H1 (cell line): ENCODE measurements at regions not wholly inside any gene's neighbourhood (a gene's known extent, or its start where the extent isn't known, plus 50 kb on each side); places are given as distances from the start of the nearest gene placed in this dataset.

Experiments used
- SIX5 ChIP-seq: IDR thresholded peaks from 2 replicates; pipeline ENCODE4 v1.6.1; 2011; ENCODE audit warnings: mild to moderate bottlenecking, low read depth, low read length
- TF ChIP-seq, protein P1 (sequence below), 3 experiments: IDR thresholded peaks; 1 replicate in 2 of 3; 2 replicates in 1 of 3; pipeline versions ENCODE4 v1.5.1 to v1.6.1; 2011; ENCODE audit warnings: low read length in 3 of 3, mild to moderate bottlenecking in 3 of 3, inconsistent platforms in 2 of 3, low read depth in 1 of 3, moderate library complexity in 1 of 3; ENCODE audit not compliant: insufficient read depth in 1 of 3; ENCODE audit errors: control extremely low read depth in 1 of 3

DNA sequence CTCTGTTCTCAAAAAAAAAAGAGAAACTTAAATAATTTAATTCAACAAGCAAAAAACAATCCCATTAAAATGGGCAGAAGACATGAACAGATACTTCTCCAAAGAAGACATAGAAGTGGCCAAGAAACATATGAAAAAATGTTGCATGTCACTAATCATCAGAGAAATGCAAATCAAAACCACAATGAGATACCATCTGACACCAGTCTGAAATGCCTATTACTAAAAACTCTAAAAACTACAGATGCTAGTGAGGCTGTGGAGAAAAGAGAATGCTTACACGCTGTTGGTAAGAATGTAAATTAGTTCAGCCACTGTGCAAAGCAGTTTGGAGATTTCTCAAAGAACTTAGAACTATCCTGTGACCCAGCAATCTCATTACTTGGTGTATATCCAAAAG is 382.9 kb downstream of the OTOL1 start (continued):
- TF ChIP-seq, protein P1, sequence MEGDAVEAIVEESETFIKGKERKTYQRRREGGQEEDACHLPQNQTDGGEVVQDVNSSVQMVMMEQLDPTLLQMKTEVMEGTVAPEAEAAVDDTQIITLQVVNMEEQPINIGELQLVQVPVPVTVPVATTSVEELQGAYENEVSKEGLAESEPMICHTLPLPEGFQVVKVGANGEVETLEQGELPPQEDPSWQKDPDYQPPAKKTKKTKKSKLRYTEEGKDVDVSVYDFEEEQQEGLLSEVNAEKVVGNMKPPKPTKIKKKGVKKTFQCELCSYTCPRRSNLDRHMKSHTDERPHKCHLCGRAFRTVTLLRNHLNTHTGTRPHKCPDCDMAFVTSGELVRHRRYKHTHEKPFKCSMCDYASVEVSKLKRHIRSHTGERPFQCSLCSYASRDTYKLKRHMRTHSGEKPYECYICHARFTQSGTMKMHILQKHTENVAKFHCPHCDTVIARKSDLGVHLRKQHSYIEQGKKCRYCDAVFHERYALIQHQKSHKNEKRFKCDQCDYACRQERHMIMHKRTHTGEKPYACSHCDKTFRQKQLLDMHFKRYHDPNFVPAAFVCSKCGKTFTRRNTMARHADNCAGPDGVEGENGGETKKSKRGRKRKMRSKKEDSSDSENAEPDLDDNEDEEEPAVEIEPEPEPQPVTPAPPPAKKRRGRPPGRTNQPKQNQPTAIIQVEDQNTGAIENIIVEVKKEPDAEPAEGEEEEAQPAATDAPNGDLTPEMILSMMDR (IDR thresholded peaks at IDR 0.05; ENCODE audit: control extremely low read depth in 1 of 3, insufficient read depth in 1 of 3, low read depth in 1 of 3, low read length in 3 of 3): no peak
- TF ChIP-seq SIX5: no peak
